Osteocyte (in vitro differentiated cells): ENCODE measurements at regions not wholly inside any gene's neighbourhood (a gene's known extent, or its start where the extent isn't known, plus 50 kb on each side); places are given as distances from the start of the nearest gene placed in this dataset.

Source experiments
- DNase-seq: peaks from one replicate; pipeline ENCODE4 v3.0.0; 2021; ENCODE audit warnings: mixed read lengths; ENCODE audit not compliant: unreplicated experiment; ENCODE audit errors: extremely low spot score
- H3K27ac Mint-ChIP-seq: one replicate; pipeline ENCODE4 v1.8.0; 2021; ENCODE audit warnings: mild to moderate bottlenecking, mixed read lengths; ENCODE audit not compliant: unreplicated experiment
- H3K27me3 Mint-ChIP-seq: one replicate; pipeline ENCODE4 v1.8.0; 2021; ENCODE audit warnings: mixed read lengths; ENCODE audit not compliant: unreplicated experiment
- H3K36me3 Mint-ChIP-seq: one replicate; pipeline ENCODE4 v1.8.0; 2021; ENCODE audit warnings: mixed read lengths; ENCODE audit not compliant: unreplicated experiment
- H3K4me1 Mint-ChIP-seq: one replicate; pipeline ENCODE4 v1.8.0; 2021; ENCODE audit warnings: mixed read lengths; ENCODE audit not compliant: unreplicated experiment
- H3K4me3 Mint-ChIP-seq: one replicate; pipeline ENCODE4 v1.8.0; 2021; ENCODE audit warnings: mild to moderate bottlenecking, moderate library complexity, mixed read lengths; ENCODE audit not compliant: unreplicated experiment
- H3K9me3 Mint-ChIP-seq: one replicate; pipeline ENCODE4 v1.8.0; 2021; ENCODE audit warnings: mixed read lengths; ENCODE audit not compliant: unreplicated experiment
- TF ChIP-seq, protein P1 (sequence below): fragments of 200-600 bp; sonication (generic); IDR thresholded peaks from 2 replicates; pipeline ENCODE4 v1.5.0; 2021; ENCODE audit warnings: antibody characterized with exemption, mild to moderate bottlenecking, moderate library complexity

DNA sequence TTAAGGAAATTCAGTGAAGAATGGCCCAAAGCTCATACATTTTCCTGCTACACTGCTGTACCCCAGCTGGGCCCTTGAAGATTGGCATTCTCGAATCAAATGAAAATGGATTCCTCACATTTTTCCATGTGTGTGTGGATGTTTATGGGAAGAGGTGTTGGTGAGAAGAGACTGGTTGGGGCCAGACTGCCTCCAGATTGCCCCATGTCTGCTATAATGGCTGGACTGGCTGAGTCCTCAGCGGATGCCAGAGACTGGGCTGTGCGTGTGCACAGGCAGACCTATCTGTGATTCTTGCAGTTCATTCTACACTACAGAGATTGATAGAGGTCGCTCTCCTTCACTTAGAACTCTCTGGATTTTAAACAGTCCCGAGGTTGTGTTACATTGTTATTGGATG lies 183.6 kb upstream of the GDF10 start:
- Mint-ChIP-seq H3K27ac (no peak overlapping the region), H3K4me1 (peaks cover 9% of the 10 kb centered on the region), H3K4me3 (no peak overlapping the region), H3K27me3 (peaks cover 19% of the 10 kb centered on the region), H3K9me3 (no peaks in the 10 kb centered on the region), H3K36me3 (no peaks in the 10 kb centered on the region)
- no peak for DNase-seq
- TF ChIP-seq, protein P1, sequence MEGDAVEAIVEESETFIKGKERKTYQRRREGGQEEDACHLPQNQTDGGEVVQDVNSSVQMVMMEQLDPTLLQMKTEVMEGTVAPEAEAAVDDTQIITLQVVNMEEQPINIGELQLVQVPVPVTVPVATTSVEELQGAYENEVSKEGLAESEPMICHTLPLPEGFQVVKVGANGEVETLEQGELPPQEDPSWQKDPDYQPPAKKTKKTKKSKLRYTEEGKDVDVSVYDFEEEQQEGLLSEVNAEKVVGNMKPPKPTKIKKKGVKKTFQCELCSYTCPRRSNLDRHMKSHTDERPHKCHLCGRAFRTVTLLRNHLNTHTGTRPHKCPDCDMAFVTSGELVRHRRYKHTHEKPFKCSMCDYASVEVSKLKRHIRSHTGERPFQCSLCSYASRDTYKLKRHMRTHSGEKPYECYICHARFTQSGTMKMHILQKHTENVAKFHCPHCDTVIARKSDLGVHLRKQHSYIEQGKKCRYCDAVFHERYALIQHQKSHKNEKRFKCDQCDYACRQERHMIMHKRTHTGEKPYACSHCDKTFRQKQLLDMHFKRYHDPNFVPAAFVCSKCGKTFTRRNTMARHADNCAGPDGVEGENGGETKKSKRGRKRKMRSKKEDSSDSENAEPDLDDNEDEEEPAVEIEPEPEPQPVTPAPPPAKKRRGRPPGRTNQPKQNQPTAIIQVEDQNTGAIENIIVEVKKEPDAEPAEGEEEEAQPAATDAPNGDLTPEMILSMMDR, result no peak

DNA sequence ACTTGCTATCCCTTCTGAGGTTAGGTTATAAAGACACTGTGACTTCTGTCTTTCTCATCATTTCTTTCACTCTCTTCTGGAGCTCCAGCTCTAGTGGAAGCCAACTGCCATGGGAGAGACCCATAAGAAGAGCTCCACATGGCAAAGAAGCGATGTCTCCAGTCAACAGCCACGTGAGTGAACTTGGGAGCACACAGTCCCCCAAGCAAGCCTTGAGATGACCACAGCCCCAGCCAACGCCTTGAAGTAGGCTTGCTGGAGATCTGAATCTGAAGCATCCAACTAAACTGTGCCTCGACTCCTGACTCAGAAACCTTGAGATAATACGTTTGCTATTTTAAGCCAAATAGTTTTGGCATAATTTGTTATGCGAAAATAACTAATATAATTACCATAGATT lies 181.7 kb upstream of the GDF10 start:
- Mint-ChIP-seq H3K4me1 (peaks cover 9% of the 10 kb centered on the region), H3K36me3 (no peaks in the 10 kb centered on the region), H3K27me3 (peaks cover 12% of the 10 kb centered on the region), H3K4me3 (no peak overlapping the region), H3K9me3 (no peaks in the 10 kb centered on the region), H3K27ac (no peak overlapping the region)
- TF ChIP-seq, protein P1, result no peak
- no peak for DNase-seq

DNA sequence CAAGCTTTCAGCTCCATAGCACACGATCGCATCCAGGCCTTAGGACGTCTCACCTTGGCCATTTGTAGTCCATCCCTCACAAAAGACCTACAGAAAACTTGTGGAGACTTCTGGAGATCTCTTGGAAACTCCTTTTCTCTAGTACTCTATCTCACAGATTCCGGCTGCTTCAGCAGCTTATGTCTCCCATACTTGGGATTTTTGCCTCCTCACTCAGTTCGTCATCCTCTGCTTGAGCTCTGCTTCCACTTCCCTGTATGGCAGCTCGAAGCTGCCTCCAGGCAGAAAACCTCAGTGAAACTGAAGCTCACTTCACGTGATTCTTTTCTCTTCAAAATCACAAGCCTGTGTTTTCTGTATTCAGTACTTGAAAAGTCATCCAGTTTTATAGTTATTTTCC lies 178.7 kb upstream of the GDF10 start:
- H3K27me3 Mint-ChIP-seq, result peaks cover 15% of the 10 kb centered on the region
- H3K27ac Mint-ChIP-seq, result no peak overlapping the region
- H3K9me3 Mint-ChIP-seq, result no peaks in the 10 kb centered on the region
- no peak for DNase-seq
- TF ChIP-seq, protein P1, result no peak
- no peaks in the 10 kb centered on the region for H3K36me3 Mint-ChIP-seq
- peaks cover 4% of the 10 kb centered on the region for H3K4me1 Mint-ChIP-seq
- no peak overlapping the region for H3K4me3 Mint-ChIP-seq

DNA sequence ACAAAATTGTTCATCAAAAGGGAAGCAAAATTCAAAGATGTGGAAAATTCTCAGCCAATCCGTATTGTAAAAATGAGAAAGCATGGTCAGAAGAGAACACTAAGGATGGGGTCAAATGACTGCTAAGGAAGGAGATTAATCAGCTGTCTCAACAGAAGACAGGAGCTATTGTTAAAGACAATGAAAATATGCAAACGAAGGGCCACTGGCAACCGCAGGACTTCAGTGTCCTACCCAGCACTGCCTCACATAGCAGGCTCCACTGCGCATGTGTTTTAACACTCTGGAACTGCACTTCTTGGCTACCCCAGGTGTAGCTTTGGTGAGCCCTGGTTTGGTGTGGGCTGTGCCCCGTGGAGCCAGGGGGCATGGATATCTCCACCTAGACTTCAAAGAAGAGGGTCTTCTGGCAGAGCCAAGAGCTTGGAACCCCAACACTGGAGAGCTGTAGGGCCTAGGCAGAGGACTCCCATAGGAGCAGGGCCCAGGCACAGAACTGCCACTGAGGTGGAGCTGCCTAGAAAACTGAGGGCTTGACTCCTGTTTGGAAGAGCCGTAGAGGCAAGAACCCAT lies 176.2 kb upstream of the GDF10 start:
- H3K4me3 Mint-ChIP-seq, result no peak overlapping the region
- no peaks in the 10 kb centered on the region for H3K36me3 Mint-ChIP-seq
- DNase-seq, result no peak
- H3K9me3 Mint-ChIP-seq, result no peaks in the 10 kb centered on the region
- no peak overlapping the region for H3K27ac Mint-ChIP-seq
- TF ChIP-seq, protein P1, result no peak
- no peaks in the 10 kb centered on the region for H3K4me1 Mint-ChIP-seq
- H3K27me3 Mint-ChIP-seq, result peaks cover 15% of the 10 kb centered on the region

DNA sequence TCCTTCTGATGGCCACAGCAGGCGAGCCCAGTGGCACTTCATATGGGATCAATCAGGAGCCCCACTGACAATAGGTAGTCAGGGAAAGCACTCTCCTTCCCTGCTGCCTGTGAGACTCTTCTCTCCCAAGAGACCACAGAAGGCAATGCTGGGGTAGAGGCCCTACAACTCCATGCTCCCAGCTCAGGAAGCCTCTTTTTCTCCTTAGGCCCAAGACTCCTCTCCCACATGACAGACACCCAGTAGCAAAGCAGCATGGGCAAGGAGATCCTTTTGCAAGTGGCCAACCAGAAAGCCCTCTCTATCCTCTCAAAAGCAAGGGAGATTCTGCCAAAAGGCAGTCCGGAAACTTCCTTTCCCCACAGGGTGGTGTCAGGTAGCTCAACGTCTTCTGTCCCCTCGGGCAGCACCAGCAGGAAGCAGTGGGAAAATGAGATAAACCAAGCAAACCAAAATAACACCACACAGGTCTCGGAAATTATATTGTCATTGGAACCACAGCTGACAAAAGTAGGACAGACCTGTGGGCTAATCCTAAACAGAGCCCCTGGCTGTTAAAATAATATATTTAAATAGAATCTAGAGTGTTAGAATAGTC lies 172.7 kb upstream of the GDF10 start:
- Mint-ChIP-seq H3K27me3 (peaks cover 16% of the 10 kb centered on the region), H3K4me1 (no peaks in the 10 kb centered on the region), H3K4me3 (no peak overlapping the region), H3K36me3 (no peaks in the 10 kb centered on the region), H3K9me3 (no peaks in the 10 kb centered on the region), H3K27ac (no peak overlapping the region)
- no peak for DNase-seq
- TF ChIP-seq, protein P1, result no peak
